HK-2 (cell line): ENCODE measurements at regions not wholly inside any gene's neighbourhood (a gene's known extent, or its start where the extent isn't known, plus 50 kb on each side); places are given as distances from the start of the nearest gene placed in this dataset.

Experiments used
- DNase-seq: peaks from one replicate; pipeline ENCODE4 v3.0.0-alpha.2; 2018; ENCODE audit not compliant: unreplicated experiment

GRCh38 chr9:73459817-73460216, 308.2 kb downstream of the ANXA1 start:
- DNase-seq: no peak

- no peak for DNase-seq
Measured at GRCh38 chr9:73468716-73469115, 317.1 kb downstream of the ANXA1 start.

- no peak for DNase-seq
Measured at GRCh38 chr9:73470766-73471165, 319.1 kb downstream of the ANXA1 start.

- no peak for DNase-seq
Measured at GRCh38 chr9:73474002-73474600, 322.4 kb downstream of the ANXA1 start.

- DNase-seq: no peak
Measured at GRCh38 chr9:73474625-73475024, 323.0 kb downstream of the ANXA1 start.

- DNase-seq: no peak
Measured at GRCh38 chr9:73494894-73495293, 343.2 kb downstream of the ANXA1 start.

- DNase-seq: no peak
Measured at GRCh38 chr9:73497796-73498195, 346.1 kb downstream of the ANXA1 start.

GRCh38 chr9:73515216-73515615, 363.6 kb downstream of the ANXA1 start:
- DNase-seq: no peak

- DNase-seq: no peak
Measured at GRCh38 chr9:73523391-73523790, 371.7 kb downstream of the ANXA1 start.

- no peak for DNase-seq
Measured at GRCh38 chr9:73525350-73525749, 373.7 kb downstream of the ANXA1 start.

- no peak for DNase-seq
Measured at GRCh38 chr9:73527521-73527920, 375.9 kb downstream of the ANXA1 start.

- no peak for DNase-seq
Measured at GRCh38 chr9:73528926-73529325, 377.3 kb downstream of the ANXA1 start.

- no peak for DNase-seq
Measured at GRCh38 chr9:73529666-73530065, 378.0 kb downstream of the ANXA1 start.

GRCh38 chr9:73531051-73531532, 379.4 kb downstream of the ANXA1 start:
- no peak for DNase-seq

GRCh38 chr9:73531658-73532057, 380.0 kb downstream of the ANXA1 start:
- DNase-seq: no peak

GRCh38 chr9:73532985-73533384, 381.3 kb downstream of the ANXA1 start:
- DNase-seq: no peak

GRCh38 chr9:73536403-73536802, 384.7 kb downstream of the ANXA1 start:
- DNase-seq: no peak

- DNase-seq: no peak
Measured at GRCh38 chr9:73537561-73537960, 385.9 kb downstream of the ANXA1 start.

- DNase-seq: no peak
Measured at GRCh38 chr9:73539881-73540390, 388.3 kb downstream of the ANXA1 start.

GRCh38 chr9:73541923-73542322, 390.3 kb downstream of the ANXA1 start:
- no peak for DNase-seq

GRCh38 chr9:73543727-73544126, 392.1 kb downstream of the ANXA1 start:
- DNase-seq: no peak

- DNase-seq: no peak
Measured at GRCh38 chr9:73548201-73548600, 396.5 kb downstream of the ANXA1 start.

- DNase-seq: no peak
Measured at GRCh38 chr9:73549991-73550390, 398.3 kb downstream of the ANXA1 start.

- no peak for DNase-seq
Measured at GRCh38 chr9:73553295-73553694, 401.6 kb downstream of the ANXA1 start.
